ENCODE measurements at regions not wholly inside any gene's neighbourhood (a gene's known extent, or its start where the extent isn't known, plus 50 kb on each side); places are given as distances from the start of the nearest gene placed in this dataset.
"Not testable (repeated sequence)": the region's sequence is repeated elsewhere in the genome, so short reads cannot be mapped to it uniquely, and the experiment has no call there.

- no peak for DNase-seq (ENCODE audit: low read depth)
Measured at GRCh38 chr6:98037571-98037970, 754.6 kb upstream of the MMS22L start.

- DNase-seq (ENCODE audit: low read depth) = no peak
Measured at GRCh38 chr6:98039443-98039842, 756.4 kb upstream of the MMS22L start.

- DNase-seq (ENCODE audit: low read depth) = no peak
Measured at GRCh38 chr6:98039904-98040607, 757.0 kb upstream of the MMS22L start.

GRCh38 chr6:98041056-98041455, 758.0 kb upstream of the MMS22L start:
- no peak for DNase-seq (ENCODE audit: low read depth)

GRCh38 chr6:98041921-98042320, 758.9 kb upstream of the MMS22L start:
- DNase-seq (ENCODE audit: low read depth) = no peak

- DNase-seq (ENCODE audit: low read depth) = no peak
Measured at GRCh38 chr6:98044151-98044561, 761.1 kb upstream of the MMS22L start.

GRCh38 chr6:98044791-98045470, 761.9 kb upstream of the MMS22L start:
- DNase-seq (ENCODE audit: low read depth) = no peak

GRCh38 chr6:98047164-98047563, 764.1 kb upstream of the MMS22L start:
- DNase-seq (ENCODE audit: low read depth) = no peak

GRCh38 chr6:98047871-98048270, 764.9 kb upstream of the MMS22L start:
- DNase-seq (ENCODE audit: low read depth) = no peak

- no peak for DNase-seq (ENCODE audit: low read depth)
Measured at GRCh38 chr6:98054453-98054852, 771.4 kb upstream of the MMS22L start.

GRCh38 chr6:98056955-98057354, 773.9 kb upstream of the MMS22L start:
- DNase-seq (ENCODE audit: low read depth) = no peak

GRCh38 chr6:98067375-98067774, 767.0 kb upstream of the POU3F2 start:
- DNase-seq (ENCODE audit: low read depth) = no peak

GRCh38 chr6:98088537-98088936, 745.8 kb upstream of the POU3F2 start:
- not testable (repeated sequence) for DNase-seq (ENCODE audit: low read depth)

- DNase-seq (ENCODE audit: low read depth) = no peak
Measured at GRCh38 chr6:98092331-98092730, 742.0 kb upstream of the POU3F2 start.

GRCh38 chr6:98094696-98095095, 739.7 kb upstream of the POU3F2 start:
- no peak for DNase-seq (ENCODE audit: low read depth)

GRCh38 chr6:98107801-98108200, 726.6 kb upstream of the POU3F2 start:
- DNase-seq (ENCODE audit: low read depth) = no peak

GRCh38 chr6:98116455-98116854, 717.9 kb upstream of the POU3F2 start:
- no peak for DNase-seq (ENCODE audit: low read depth)

GRCh38 chr6:98117068-98117467, 717.3 kb upstream of the POU3F2 start:
- no peak for DNase-seq (ENCODE audit: low read depth)

GRCh38 chr6:98118397-98119045, 715.9 kb upstream of the POU3F2 start:
- DNase-seq (ENCODE audit: low read depth) = no peak

GRCh38 chr6:98124171-98124570, 710.2 kb upstream of the POU3F2 start:
- no peak for DNase-seq (ENCODE audit: low read depth)

GRCh38 chr6:98131290-98131990, 702.9 kb upstream of the POU3F2 start:
- DNase-seq (ENCODE audit: low read depth) = no peak

- DNase-seq (ENCODE audit: low read depth) = no peak
Measured at GRCh38 chr6:98136333-98136732, 698.0 kb upstream of the POU3F2 start.

- DNase-seq (ENCODE audit: low read depth) = no peak
Measured at GRCh38 chr6:98137391-98137790, 697.0 kb upstream of the POU3F2 start.
